GM19324 (cell line): ENCODE measurements at regions not wholly inside any gene's neighbourhood (a gene's known extent, or its start where the extent isn't known, plus 50 kb on each side); places are given as distances from the start of the nearest gene placed in this dataset.
"Not testable (repeated sequence)": the region's sequence is repeated elsewhere in the genome, so short reads cannot be mapped to it uniquely, and the experiment has no call there.

ENCODE experiments used
- ATAC-seq: cut with Tn5 transposase; IDR thresholded peaks from one replicate; pipeline ENCODE4 v1.9.1; 2021; ENCODE audit warnings: mild to moderate bottlenecking, moderate library complexity; ENCODE audit not compliant: unreplicated experiment, low FRiP score

- no peak for ATAC-seq
These were observed 188.3 kb downstream of the MIB1 start for GRCh38 chr18:21928925-21929324.

GRCh38 chr18:21930177-21930576 lies 189.6 kb downstream of the MIB1 start:
- ATAC-seq = no peak

GRCh38 chr18:21933931-21934765 lies 193.6 kb downstream of the MIB1 start:
- ATAC-seq = no peak

GRCh38 chr18:21934766-21935015 lies 194.1 kb downstream of the MIB1 start:
- no peak for ATAC-seq

GRCh38 chr18:21943456-21943855 lies 202.9 kb downstream of the MIB1 start:
- no peak for ATAC-seq

- no peak for ATAC-seq
These were observed 208.9 kb downstream of the MIB1 start for GRCh38 chr18:21949326-21950015.

- peak; percentile 80 for ATAC-seq
These were observed 213.4 kb upstream of the GATA6 start for GRCh38 chr18:21955757-21956652.

- ATAC-seq = no peak
These were observed 211.1 kb upstream of the GATA6 start for GRCh38 chr18:21958263-21958662.

GRCh38 chr18:21958707-21959450 lies 210.5 kb upstream of the GATA6 start:
- no peak for ATAC-seq

- ATAC-seq = no peak
These were observed 209.2 kb upstream of the GATA6 start for GRCh38 chr18:21960189-21960588.

- ATAC-seq = no peak
These were observed 206.1 kb upstream of the GATA6 start for GRCh38 chr18:21963336-21963735.

- no peak for ATAC-seq
These were observed 201.1 kb upstream of the GATA6 start for GRCh38 chr18:21968338-21968737.

- no peak for ATAC-seq
These were observed 197.1 kb upstream of the GATA6 start for GRCh38 chr18:21972281-21972680.

GRCh38 chr18:21975954-21976353 lies 193.4 kb upstream of the GATA6 start:
- ATAC-seq = not testable (repeated sequence)

- no peak for ATAC-seq
These were observed 190.7 kb upstream of the GATA6 start for GRCh38 chr18:21978546-21979170.

GRCh38 chr18:21979171-21979560 lies 190.2 kb upstream of the GATA6 start:
- no peak for ATAC-seq

GRCh38 chr18:21979759-21980158 lies 189.6 kb upstream of the GATA6 start:
- no peak for ATAC-seq

GRCh38 chr18:21980744-21981143 lies 188.6 kb upstream of the GATA6 start:
- ATAC-seq = no peak

- ATAC-seq = not testable (repeated sequence)
These were observed 187.9 kb upstream of the GATA6 start for GRCh38 chr18:21981489-21981888.

GRCh38 chr18:21991081-21991534 lies 178.3 kb upstream of the GATA6 start:
- ATAC-seq = no peak
